H1 (cell line): ENCODE measurements at regions not wholly inside any gene's neighbourhood (a gene's known extent, or its start where the extent isn't known, plus 50 kb on each side); places are given as distances from the start of the nearest gene placed in this dataset.

Source experiments
- CTCF ChIP-seq, 3 experiments: IDR thresholded peaks; 1 replicate in 2 of 3; 2 replicates in 1 of 3; pipeline versions ENCODE4 v1.5.1 to v1.6.1; 2011; ENCODE audit warnings: low read length in 3 of 3, mild to moderate bottlenecking in 3 of 3, inconsistent platforms in 2 of 3, low read depth in 1 of 3, moderate library complexity in 1 of 3; ENCODE audit not compliant: insufficient read depth in 1 of 3; ENCODE audit errors: control extremely low read depth in 1 of 3
- E2F6 ChIP-seq: IDR thresholded peaks from 2 replicates; pipeline ENCODE4 v1.6.1; 2012; ENCODE audit warnings: inconsistent platforms
- EZH2 ChIP-seq: fragments of 200-600 bp; sonication (generic); IDR thresholded peaks from 2 replicates; pipeline ENCODE4 v1.7.1; 2012; ENCODE audit warnings: low read depth, mild to moderate bottlenecking, moderate library complexity, low read length, inconsistent platforms; ENCODE audit not compliant: severe bottlenecking
- GTF2F1 ChIP-seq: IDR thresholded peaks from 2 replicates; pipeline ENCODE4 v1.6.1; 2012; ENCODE audit warnings: low read depth, low read length, improper control_type of control experiment, borderline replicate concordance

- TF ChIP-seq CTCF (IDR thresholded peaks at IDR 0.05; ENCODE audit: control extremely low read depth in 1 of 3, insufficient read depth in 1 of 3, low read depth in 1 of 3, low read length in 3 of 3): no peak
- TF ChIP-seq E2F6: no peak
- TF ChIP-seq GTF2F1: no peak
- TF ChIP-seq EZH2: no peak
Measured at GRCh38 chr7:113801751-113802150, 117.1 kb downstream of the PPP1R3A start.
